ENCODE measurements at regions not wholly inside any gene's neighbourhood (a gene's known extent, or its start where the extent isn't known, plus 50 kb on each side); places are given as distances from the start of the nearest gene placed in this dataset.
"Not testable (repeated sequence)": the region's sequence is repeated elsewhere in the genome, so short reads cannot be mapped to it uniquely, and the experiment has no call there.

GRCh38 chr16:77014441-77014840 is 176.5 kb upstream of the MON1B start:
- Mint-ChIP-seq H3K4me1 (no peaks in the 10 kb centered on the region), H3K27me3 (no peaks in the 10 kb centered on the region), H3K27ac (no peak overlapping the region), H3K4me3 (no peak overlapping the region), H3K9me3 (peaks cover 9% of the 10 kb centered on the region), H3K36me3 (peaks cover 2% of the 10 kb centered on the region)

GRCh38 chr16:77030600-77030999 is 160.4 kb upstream of the MON1B start:
- H3K27me3 Mint-ChIP-seq = no peaks in the 10 kb centered on the region
- H3K9me3 Mint-ChIP-seq = no peaks in the 10 kb centered on the region
- no peak overlapping the region for H3K27ac Mint-ChIP-seq
- no peaks in the 10 kb centered on the region for H3K4me1 Mint-ChIP-seq
- no peak overlapping the region for H3K4me3 Mint-ChIP-seq
- H3K36me3 Mint-ChIP-seq = no peaks in the 10 kb centered on the region

DNA sequence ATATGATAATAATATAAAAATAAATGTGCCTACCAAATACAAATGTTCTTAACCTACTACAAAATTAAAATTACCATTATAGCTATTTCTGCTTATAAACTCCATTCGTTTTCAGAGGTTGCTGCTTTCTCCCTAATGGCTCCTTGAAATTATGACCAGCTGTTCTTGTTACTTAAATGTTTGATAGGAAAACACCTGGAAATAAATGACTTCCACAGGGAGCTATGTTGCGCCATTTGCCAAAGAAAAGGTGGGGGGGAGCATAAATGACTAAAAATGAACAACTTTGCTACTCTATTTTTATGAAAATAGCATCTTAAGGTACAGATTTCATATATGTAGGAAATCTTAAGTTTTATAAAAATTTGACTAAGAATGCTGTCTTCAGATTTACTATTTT is 157.5 kb upstream of the MON1B start:
- no peaks in the 10 kb centered on the region for H3K36me3 Mint-ChIP-seq
- H3K4me3 Mint-ChIP-seq = no peak overlapping the region
- H3K4me1 Mint-ChIP-seq = no peaks in the 10 kb centered on the region
- H3K9me3 Mint-ChIP-seq = no peaks in the 10 kb centered on the region
- H3K27ac Mint-ChIP-seq = no peak overlapping the region
- no peaks in the 10 kb centered on the region for H3K27me3 Mint-ChIP-seq

GRCh38 chr16:77035361-77035760 is 155.6 kb upstream of the MON1B start:
- Mint-ChIP-seq H3K27ac (no peak overlapping the region), H3K36me3 (no peaks in the 10 kb centered on the region), H3K27me3 (peaks cover 1% of the 10 kb centered on the region), H3K4me1 (no peaks in the 10 kb centered on the region), H3K4me3 (no peak overlapping the region), H3K9me3 (no peaks in the 10 kb centered on the region)

GRCh38 chr16:77037696-77038347 is 153.2 kb upstream of the MON1B start:
- no peaks in the 10 kb centered on the region for H3K36me3 Mint-ChIP-seq
- no peaks in the 10 kb centered on the region for H3K4me1 Mint-ChIP-seq
- H3K9me3 Mint-ChIP-seq = no peaks in the 10 kb centered on the region
- H3K4me3 Mint-ChIP-seq = no peak overlapping the region
- no peak overlapping the region for H3K27ac Mint-ChIP-seq
- H3K27me3 Mint-ChIP-seq = peaks cover 4% of the 10 kb centered on the region

DNA sequence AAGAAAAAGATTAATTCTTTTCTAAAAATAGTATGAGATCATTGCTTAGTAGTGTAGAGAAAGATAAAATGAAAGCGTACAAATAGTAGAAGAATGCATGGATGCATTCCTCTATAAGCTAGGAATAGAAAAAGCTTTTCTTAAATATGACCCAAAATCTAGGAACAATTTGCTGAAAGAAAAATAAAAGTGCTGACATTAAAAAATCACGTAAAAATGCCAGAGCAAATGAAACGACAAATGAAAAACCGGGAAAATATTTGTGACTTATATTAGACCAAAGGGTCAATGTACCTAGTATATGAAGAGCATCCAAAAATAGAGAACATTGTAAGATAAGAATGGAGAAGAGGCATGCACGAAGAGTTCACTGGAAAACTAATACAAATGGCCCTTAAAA is 149.5 kb upstream of the MON1B start:
- H3K27ac Mint-ChIP-seq = no peak overlapping the region
- no peaks in the 10 kb centered on the region for H3K9me3 Mint-ChIP-seq
- H3K4me3 Mint-ChIP-seq = no peak overlapping the region
- H3K4me1 Mint-ChIP-seq = no peaks in the 10 kb centered on the region
- no peaks in the 10 kb centered on the region for H3K36me3 Mint-ChIP-seq
- H3K27me3 Mint-ChIP-seq = peaks cover 4% of the 10 kb centered on the region

DNA sequence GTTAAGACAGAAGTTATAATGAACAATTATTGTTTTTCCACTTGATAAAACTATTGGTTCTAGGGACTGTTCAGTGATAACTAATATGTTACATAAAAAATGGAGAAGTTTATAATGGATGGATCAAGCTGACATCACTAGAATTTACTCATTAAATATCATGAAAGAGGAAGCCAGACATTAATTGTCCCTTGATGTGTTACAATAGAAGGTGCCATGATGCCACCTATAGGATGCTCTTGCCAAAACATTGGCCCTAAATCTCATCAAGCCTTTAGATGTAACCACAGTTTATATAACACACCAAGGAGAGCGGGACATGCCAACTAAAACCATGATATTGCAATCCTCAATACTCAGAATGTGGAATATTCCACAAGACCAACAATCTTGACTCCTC is 147.9 kb upstream of the MON1B start:
- H3K27ac Mint-ChIP-seq = no peak overlapping the region
- no peaks in the 10 kb centered on the region for H3K4me1 Mint-ChIP-seq
- H3K36me3 Mint-ChIP-seq = no peaks in the 10 kb centered on the region
- no peaks in the 10 kb centered on the region for H3K9me3 Mint-ChIP-seq
- no peak overlapping the region for H3K4me3 Mint-ChIP-seq
- H3K27me3 Mint-ChIP-seq = peaks cover 4% of the 10 kb centered on the region

DNA sequence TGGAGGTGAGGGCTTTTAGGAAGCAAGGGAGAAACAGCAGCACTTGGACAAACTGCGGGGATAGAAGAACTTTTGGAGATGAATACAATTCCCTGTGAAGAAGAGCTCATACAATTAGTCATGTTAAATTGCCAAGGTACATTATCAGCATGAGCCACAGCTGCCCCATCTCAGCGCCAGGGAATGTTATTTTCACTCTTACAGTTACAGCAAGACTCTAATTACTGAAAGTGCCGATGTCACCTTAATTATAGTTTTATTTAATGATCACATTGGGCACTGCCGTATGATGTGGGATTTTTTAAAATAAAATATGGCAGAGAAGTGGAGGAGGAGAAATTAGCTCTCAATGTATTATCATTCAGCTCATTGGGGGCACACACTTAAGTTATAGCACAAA is 144.8 kb upstream of the MON1B start:
- Mint-ChIP-seq H3K4me1 (no peaks in the 10 kb centered on the region), H3K36me3 (no peaks in the 10 kb centered on the region), H3K9me3 (no peaks in the 10 kb centered on the region), H3K4me3 (no peak overlapping the region), H3K27me3 (peaks cover 3% of the 10 kb centered on the region), H3K27ac (no peak overlapping the region)

DNA sequence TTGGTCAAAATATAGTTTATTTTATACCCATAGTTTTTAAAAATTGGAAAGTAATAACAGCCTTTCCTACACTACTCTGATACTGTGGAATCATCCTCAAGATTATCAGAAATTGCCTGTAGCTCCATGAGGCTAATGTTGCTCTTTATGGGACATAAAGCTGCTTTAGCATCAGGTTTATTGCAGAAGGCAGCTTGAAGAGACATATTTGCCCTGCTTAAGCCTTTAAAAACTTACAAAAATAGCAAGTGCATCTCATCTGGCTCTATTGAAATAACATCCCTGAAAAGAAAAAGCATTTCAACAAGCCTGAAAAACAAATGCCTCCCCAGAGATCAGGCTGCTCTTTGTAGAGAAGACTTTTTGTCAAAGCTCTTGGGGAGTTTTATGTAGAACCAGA is 142.9 kb upstream of the MON1B start:
- no peaks in the 10 kb centered on the region for H3K9me3 Mint-ChIP-seq
- H3K4me3 Mint-ChIP-seq = no peak overlapping the region
- no peaks in the 10 kb centered on the region for H3K27me3 Mint-ChIP-seq
- H3K4me1 Mint-ChIP-seq = no peaks in the 10 kb centered on the region
- H3K27ac Mint-ChIP-seq = no peak overlapping the region
- H3K36me3 Mint-ChIP-seq = no peaks in the 10 kb centered on the region

DNA sequence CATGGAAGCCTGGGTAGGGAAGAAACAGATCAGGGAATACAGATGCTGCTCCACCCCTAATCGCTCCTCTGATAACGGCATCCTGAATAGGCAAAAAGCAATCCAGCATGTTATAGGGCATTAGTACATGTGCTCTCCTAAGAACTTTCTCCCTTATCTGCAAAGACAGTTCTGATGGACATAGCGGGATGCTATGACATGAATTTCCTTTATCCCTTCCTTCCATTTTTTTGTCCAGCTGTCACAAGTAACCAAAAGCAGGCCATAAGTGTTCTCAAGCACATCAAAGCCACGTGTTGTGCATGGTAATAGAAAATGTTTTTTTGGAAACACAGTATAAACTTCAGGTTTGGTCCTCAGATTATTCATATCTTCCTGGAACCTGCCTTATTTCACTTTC is 141.4 kb upstream of the MON1B start:
- H3K9me3 Mint-ChIP-seq = no peaks in the 10 kb centered on the region
- H3K4me3 Mint-ChIP-seq = no peak overlapping the region
- H3K4me1 Mint-ChIP-seq = no peaks in the 10 kb centered on the region
- no peaks in the 10 kb centered on the region for H3K27me3 Mint-ChIP-seq
- no peak overlapping the region for H3K27ac Mint-ChIP-seq
- H3K36me3 Mint-ChIP-seq = no peaks in the 10 kb centered on the region

GRCh38 chr16:77056597-77056996 is 134.4 kb upstream of the MON1B start:
- not testable (repeated sequence) for H3K4me3 Mint-ChIP-seq, H3K36me3 Mint-ChIP-seq, H3K4me1 Mint-ChIP-seq, H3K27me3 Mint-ChIP-seq, H3K27ac Mint-ChIP-seq
- peaks cover 12% of the 10 kb centered on the region for H3K9me3 Mint-ChIP-seq

DNA sequence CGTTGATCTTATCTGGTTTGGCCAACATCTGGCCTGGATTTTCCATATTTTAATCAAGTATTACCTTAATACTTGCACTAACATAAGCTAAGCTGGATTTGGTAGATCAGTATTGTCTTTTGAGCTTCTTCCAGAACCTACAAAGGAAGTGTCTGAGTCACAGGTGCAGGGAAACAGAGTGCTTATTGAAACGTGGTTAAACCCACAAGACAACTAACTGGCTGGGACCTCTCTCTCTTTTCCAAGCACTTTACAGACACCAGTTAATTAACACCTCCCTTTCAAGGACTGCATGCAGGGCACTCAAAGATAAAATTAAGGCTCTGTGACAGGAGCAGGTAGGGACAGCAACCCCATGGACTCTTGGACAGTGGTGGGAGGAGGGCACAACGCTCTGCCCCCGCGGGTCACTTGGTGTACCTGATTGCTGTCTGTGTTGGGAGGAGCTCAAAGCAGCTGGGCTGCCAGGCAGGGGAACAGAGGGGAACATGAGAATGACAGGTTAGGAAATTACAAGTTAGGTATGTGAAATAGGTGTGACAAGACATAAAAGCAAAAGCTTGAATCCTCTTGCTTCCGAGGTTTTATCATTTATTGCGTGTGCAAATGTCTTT is 133.7 kb upstream of the MON1B start:
- Mint-ChIP-seq H3K36me3 (no peaks in the 10 kb centered on the region), H3K9me3 (peaks cover 12% of the 10 kb centered on the region), H3K4me1 (no peaks in the 10 kb centered on the region), H3K4me3 (no peak overlapping the region), H3K27ac (no peak overlapping the region), H3K27me3 (peaks cover 2% of the 10 kb centered on the region)

DNA sequence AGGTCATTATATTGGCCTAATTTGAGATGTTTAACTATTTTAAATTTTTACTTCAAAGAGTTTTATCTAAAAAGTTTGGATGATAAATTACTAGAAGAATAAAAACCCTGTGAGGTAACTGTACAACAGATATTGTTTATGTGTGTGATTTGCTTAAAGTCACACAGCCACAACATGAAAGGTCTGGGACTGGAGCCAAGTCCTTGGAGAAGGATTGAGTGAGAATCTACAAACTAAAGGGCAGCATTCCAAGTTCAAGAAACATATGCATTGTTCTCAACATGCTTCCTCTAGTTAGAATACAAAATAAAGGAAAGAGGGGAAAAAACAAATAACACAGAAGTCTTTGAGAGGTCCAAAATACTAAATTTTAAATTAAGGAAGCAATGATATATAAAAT is 131.5 kb upstream of the MON1B start:
- Mint-ChIP-seq H3K9me3 (peaks cover 12% of the 10 kb centered on the region), H3K27me3 (peaks cover 4% of the 10 kb centered on the region), H3K36me3 (no peaks in the 10 kb centered on the region), H3K4me3 (no peak overlapping the region), H3K27ac (no peak overlapping the region), H3K4me1 (no peaks in the 10 kb centered on the region)

DNA sequence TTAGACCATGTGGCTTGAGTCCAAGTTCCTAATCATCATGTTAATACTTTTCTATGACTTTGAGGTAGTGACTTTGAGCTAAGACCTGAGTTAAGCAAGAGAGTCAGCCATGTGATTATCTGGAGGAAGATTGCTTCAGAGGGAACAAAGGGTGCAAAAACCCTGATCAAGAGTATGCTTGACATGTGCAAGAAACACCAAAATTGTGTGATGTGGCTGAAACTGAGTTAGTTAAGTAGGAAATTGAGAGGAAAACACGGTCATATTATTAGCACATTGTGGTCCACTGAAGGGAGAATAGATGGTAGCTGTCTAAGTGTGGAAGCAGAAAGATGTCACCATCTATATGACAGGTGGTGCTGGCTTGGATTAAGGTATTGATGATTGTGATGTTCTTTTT is 130.4 kb upstream of the MON1B start:
- Mint-ChIP-seq H3K4me3 (no peak overlapping the region), H3K4me1 (no peaks in the 10 kb centered on the region), H3K36me3 (no peaks in the 10 kb centered on the region), H3K27ac (no peak overlapping the region), H3K9me3 (peaks cover 6% of the 10 kb centered on the region), H3K27me3 (peaks cover 4% of the 10 kb centered on the region)

- H3K27ac Mint-ChIP-seq = no peak overlapping the region
Observed at GRCh38 chr16:77062878-77063675, 127.9 kb upstream of the MON1B start.

DNA sequence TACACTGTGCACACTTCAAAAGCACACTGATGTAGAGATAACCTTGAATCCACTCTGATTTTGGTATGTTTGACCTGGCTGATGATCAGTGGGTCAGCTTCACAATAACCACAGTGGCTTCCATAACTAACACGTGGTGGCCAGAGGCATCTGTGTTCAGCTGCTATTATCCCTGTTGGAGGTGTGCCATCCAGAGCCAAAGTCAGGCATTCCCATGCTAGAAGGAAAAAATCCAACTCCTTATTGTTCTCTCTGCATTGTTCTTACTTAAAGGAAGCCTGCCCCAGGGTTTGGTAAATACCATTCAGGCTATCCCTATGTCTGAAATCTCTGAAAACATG is 127.3 kb upstream of the MON1B start:
- H3K27ac Mint-ChIP-seq = no peak overlapping the region
- H3K36me3 Mint-ChIP-seq = no peaks in the 10 kb centered on the region
- no peaks in the 10 kb centered on the region for H3K9me3 Mint-ChIP-seq
- no peak overlapping the region for H3K4me3 Mint-ChIP-seq
- no peaks in the 10 kb centered on the region for H3K4me1 Mint-ChIP-seq
- H3K27me3 Mint-ChIP-seq = peaks cover 9% of the 10 kb centered on the region

More at GRCh38 chr16:77062878-77063675, 127.9 kb upstream of the MON1B start:
- H3K27me3 Mint-ChIP-seq = peaks cover 7% of the 10 kb centered on the region
- H3K4me1 Mint-ChIP-seq = no peaks in the 10 kb centered on the region
- H3K9me3 Mint-ChIP-seq = no peaks in the 10 kb centered on the region
- no peaks in the 10 kb centered on the region for H3K36me3 Mint-ChIP-seq
- no peak overlapping the region for H3K4me3 Mint-ChIP-seq
